K562 (cell line): ENCODE measurements at regions not wholly inside any gene's neighbourhood (a gene's known extent, or its start where the extent isn't known, plus 50 kb on each side); places are given as distances from the start of the nearest gene placed in this dataset.

Source experiments
- AFF4 ChIP-seq: sonication (generic); formaldehyde crosslinking; IDR thresholded peaks from 2 replicates; pipeline ENCODE4 v1.8.0; 2023; ENCODE audit warnings: mild to moderate bottlenecking, missing genetic modification reagents
- ATF1 ChIP-seq, 2 experiments: fragments of 450-650 bp in 1 of 2; IDR thresholded peaks; 2 replicates each; pipeline ENCODE4 v1.6.1; 2016; ENCODE audit warnings: missing compliant biosample characterization in 1 of 2, missing genetic modification characterization in 1 of 2
- ATF4 ChIP-seq: fragments of 450-650 bp; formaldehyde crosslinking; IDR thresholded peaks from 2 replicates; pipeline ENCODE4 v1.4.0; 2022; ENCODE audit warnings: mild to moderate bottlenecking, moderate library complexity
- CEBPG ChIP-seq, 3 experiments: fragments of 200-800 bp in 1 of 3; sonication (Bioruptor generic) in 1 of 3; sonication (generic) in 1 of 3; formaldehyde crosslinking in 1 of 3; IDR thresholded peaks in 2 of 3; conservative IDR thresholded peaks in 1 of 3; 2 replicates each; pipeline versions ENCODE4 v1.6.1 to v1.8.0; 2016 to 2022; ENCODE audit warnings: missing compliant biosample characterization in 2 of 3, missing genetic modification characterization in 2 of 3, mild to moderate bottlenecking in 1 of 3, missing genetic modification reagents in 1 of 3
- CHAMP1 ChIP-seq: fragments of 450-650 bp; IDR thresholded peaks from 2 replicates; pipeline ENCODE4 v1.6.1; 2016; ENCODE audit warnings: mild to moderate bottlenecking
- CHD2 ChIP-seq: IDR thresholded peaks from 2 replicates; pipeline ENCODE4 v1.6.1; 2011; ENCODE audit warnings: low read depth, low read length
- HMBOX1 ChIP-seq: sonication (generic); IDR thresholded peaks from 2 replicates; pipeline ENCODE4 v1.6.1; 2016
- HNRNPUL1 ChIP-seq: fragments of 200-400 bp; formaldehyde crosslinking; IDR thresholded peaks from 2 replicates; pipeline ENCODE4 v1.6.1; 2017; ENCODE audit warnings: low read length
- NR2C2 ChIP-seq, 2 experiments: fragments of 200-800 bp in 1 of 2; sonication (Bioruptor generic) in 1 of 2; sonication (generic) in 1 of 2; formaldehyde crosslinking in 1 of 2; IDR thresholded peaks; 2 replicates each; pipeline versions ENCODE4 v1.6.1 to v1.8.0; 2016 to 2022; ENCODE audit warnings: mild to moderate bottlenecking in 1 of 2, missing compliant biosample characterization in 1 of 2, missing genetic modification characterization in 1 of 2, missing genetic modification reagents in 1 of 2
- SMARCB1 ChIP-seq: IDR thresholded peaks from 2 replicates; pipeline ENCODE4 v1.6.1; 2011; ENCODE audit warnings: improper control_type of control experiment, low read depth; ENCODE audit not compliant: insufficient read length
- XRCC5 ChIP-seq: fragments of 200-400 bp; formaldehyde crosslinking; IDR thresholded peaks from 2 replicates; pipeline ENCODE4 v1.6.1; 2017; ENCODE audit warnings: low read depth, mild to moderate bottlenecking, low read length
- ZNF512 ChIP-seq: IDR thresholded peaks from 2 replicates; pipeline ENCODE4 v1.6.1; 2016; ENCODE audit warnings: missing genetic modification characterization, missing compliant biosample characterization
- ZNF584 ChIP-seq: fragments of 200-800 bp; sonication (Bioruptor generic); IDR thresholded peaks from 2 replicates; pipeline ENCODE4 v1.6.1; 2016; ENCODE audit warnings: low read depth, mild to moderate bottlenecking, missing genetic modification characterization, missing compliant biosample characterization
- ZNF586 ChIP-seq: fragments of 450-650 bp; formaldehyde crosslinking; conservative IDR thresholded peaks from 2 replicates; pipeline ENCODE4 v1.4.0; 2020; ENCODE audit warnings: mild to moderate bottlenecking, moderate library complexity
- ZNF695 ChIP-seq: fragments of 450-650 bp; formaldehyde crosslinking; IDR thresholded peaks from 2 replicates; pipeline ENCODE4 v1.4.0; 2020; ENCODE audit warnings: mild to moderate bottlenecking, moderate library complexity

- TF ChIP-seq CHAMP1 (peak; percentile 24; the same call in 1 of the 2 replicates), SMARCB1 (no peak), ATF4 (no peak), ZNF586 (CRISPR knock-in tag) (no peak), HMBOX1 (peak; percentile 52; the same call in 1 of the 2 replicates), ATF1 (CRISPR knock-in tag; IDR thresholded peaks at IDR 0.05) (no peak), ATF1 (tag; IDR thresholded peaks at IDR 0.05) (peak; percentile 39; the same call in 1 of the 2 replicates), ZNF584 (no peak), ZNF512 (tag) (no peak), XRCC5 (0 out of 2 replicates have a peak, but pooled peaks have one; percentile 30), NR2C2 (CRISPR knock-in tag; IDR thresholded peaks at IDR 0.05) (peak; percentile 53; the same call in 1 of the 2 replicates), NR2C2 (tag; IDR thresholded peaks at IDR 0.05) (peak; percentile 26; the same call in 1 of the 2 replicates), CHD2 (no peak), HNRNPUL1 (no peak), AFF4 (no peak), ZNF695 (no peak), CEBPG (CRISPR knock-in tag; IDR thresholded peaks at IDR 0.05) (peak; percentile 72), CEBPG (tag; conservative IDR thresholded peaks at IDR 0.05 in 1 of 2, IDR thresholded peaks at IDR 0.05 in 1 of 2) (peak; percentile 9 to 44; a peak in 1 of 4 replicates)
Observed at GRCh38 chr6:137589067-137589848, 95.1 kb upstream of the OLIG3 start (continued).
